C4-2B (cell line): ENCODE measurements at regions not wholly inside any gene's neighbourhood (a gene's known extent, or its start where the extent isn't known, plus 50 kb on each side); places are given as distances from the start of the nearest gene placed in this dataset.

Experiments
- ZFX ChIP-seq: fragments of 450-650 bp; IDR thresholded peaks from 2 replicates; pipeline ENCODE4 v1.6.1; 2017
- TF ChIP-seq, protein P1 (sequence below): fragments of 450-650 bp; conservative IDR thresholded peaks from 2 replicates; pipeline ENCODE4 v1.5.1; 2017; ENCODE audit warnings: mild to moderate bottlenecking

DNA sequence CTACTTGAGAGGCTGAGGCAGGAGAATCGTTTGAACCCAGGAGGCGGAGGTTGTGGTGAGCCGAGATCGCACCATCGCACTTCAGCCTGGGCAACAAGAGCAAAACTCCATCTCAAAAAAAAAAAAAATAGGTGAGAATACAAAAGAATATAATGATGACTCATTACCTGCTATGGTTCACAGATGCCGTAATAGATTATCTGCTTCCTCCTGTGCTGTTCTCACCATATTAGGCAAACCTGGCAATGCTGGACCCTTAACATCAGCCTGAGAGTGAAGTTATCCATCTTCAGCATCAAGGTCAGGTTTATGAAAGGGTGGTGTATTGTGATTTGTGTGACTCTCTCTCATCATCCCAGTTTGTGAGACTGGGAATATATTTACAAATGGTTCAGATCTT is 271.3 kb upstream of the CPHXL start:
- TF ChIP-seq, protein P1, sequence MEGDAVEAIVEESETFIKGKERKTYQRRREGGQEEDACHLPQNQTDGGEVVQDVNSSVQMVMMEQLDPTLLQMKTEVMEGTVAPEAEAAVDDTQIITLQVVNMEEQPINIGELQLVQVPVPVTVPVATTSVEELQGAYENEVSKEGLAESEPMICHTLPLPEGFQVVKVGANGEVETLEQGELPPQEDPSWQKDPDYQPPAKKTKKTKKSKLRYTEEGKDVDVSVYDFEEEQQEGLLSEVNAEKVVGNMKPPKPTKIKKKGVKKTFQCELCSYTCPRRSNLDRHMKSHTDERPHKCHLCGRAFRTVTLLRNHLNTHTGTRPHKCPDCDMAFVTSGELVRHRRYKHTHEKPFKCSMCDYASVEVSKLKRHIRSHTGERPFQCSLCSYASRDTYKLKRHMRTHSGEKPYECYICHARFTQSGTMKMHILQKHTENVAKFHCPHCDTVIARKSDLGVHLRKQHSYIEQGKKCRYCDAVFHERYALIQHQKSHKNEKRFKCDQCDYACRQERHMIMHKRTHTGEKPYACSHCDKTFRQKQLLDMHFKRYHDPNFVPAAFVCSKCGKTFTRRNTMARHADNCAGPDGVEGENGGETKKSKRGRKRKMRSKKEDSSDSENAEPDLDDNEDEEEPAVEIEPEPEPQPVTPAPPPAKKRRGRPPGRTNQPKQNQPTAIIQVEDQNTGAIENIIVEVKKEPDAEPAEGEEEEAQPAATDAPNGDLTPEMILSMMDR = no peak
- TF ChIP-seq ZFX = no peak
